OCI-LY1 (cell line): ENCODE measurements at regions not wholly inside any gene's neighbourhood (a gene's known extent, or its start where the extent isn't known, plus 50 kb on each side); places are given as distances from the start of the nearest gene placed in this dataset.
A peak's percentile ranks its signal among the peaks of the same experiment; 100 is the strongest.

ENCODE experiments used
- H2AFZ ChIP-seq: fragments of 200-600 bp; sonication (generic), shearing (Covaris generic); 2 replicates; pipeline ENCODE4 v1.6.0; 2014; ENCODE audit warnings: antibody characterized with exemption, mild to moderate bottlenecking, low read length
- H3F3A ChIP-seq: fragments of 200-600 bp; sonication (generic), shearing (Covaris generic); 2 replicates; pipeline ENCODE4 v1.6.0; 2014; ENCODE audit warnings: mild to moderate bottlenecking, antibody characterized with exemption, low read length, moderate library complexity; ENCODE audit not compliant: insufficient read depth
- H3K27ac ChIP-seq: fragments of 200-600 bp; sonication (generic); 2 replicates; pipeline ENCODE4 v1.5.1; 2014; ENCODE audit warnings: low read length, mixed run types, mild to moderate bottlenecking, low read depth; ENCODE audit not compliant: poor library complexity, severe bottlenecking
- H3K27me3 ChIP-seq: fragments of 200-600 bp; sonication (generic); 2 replicates; pipeline ENCODE4 v1.6.0; 2014; ENCODE audit warnings: antibody characterized with exemption, mild to moderate bottlenecking, low read length, moderate library complexity; ENCODE audit not compliant: insufficient read depth
- H3K36me3 ChIP-seq: fragments of 200-600 bp; sonication (generic); 2 replicates; pipeline ENCODE4 v1.6.1; 2014; ENCODE audit warnings: mild to moderate bottlenecking, antibody characterized with exemption, low read length, moderate library complexity, mixed read lengths; ENCODE audit not compliant: insufficient read depth
- H3K4me1 ChIP-seq: fragments of 200-600 bp; sonication (generic); 2 replicates; pipeline ENCODE4 v1.5.1; 2014; ENCODE audit warnings: mild to moderate bottlenecking, low read length, moderate library complexity; ENCODE audit not compliant: insufficient read depth, severe bottlenecking
- H3K4me2 ChIP-seq: fragments of 200-600 bp; sonication (generic), shearing (Covaris generic); 2 replicates; pipeline ENCODE4 v1.6.1; 2014; ENCODE audit warnings: low read length
- H3K4me3 ChIP-seq: fragments of 200-600 bp; sonication (generic); 2 replicates; pipeline ENCODE4 v1.5.1; 2014; ENCODE audit warnings: low read length, low read depth, mild to moderate bottlenecking, mixed read lengths; ENCODE audit not compliant: poor library complexity, severe bottlenecking
- H3K79me2 ChIP-seq: fragments of 200-600 bp; shearing (Covaris generic); 2 replicates; pipeline ENCODE4 v1.6.1; 2016; ENCODE audit warnings: mixed run types, low read length, mixed read lengths; ENCODE audit not compliant: insufficient read depth
- H3K9ac ChIP-seq: fragments of 200-600 bp; sonication (generic), shearing (Covaris generic); 2 replicates; pipeline ENCODE4 v1.6.1; 2014; ENCODE audit warnings: mild to moderate bottlenecking, low read length, mixed read lengths
- H3K9me2 ChIP-seq: fragments of 200-600 bp; sonication (generic), shearing (Covaris generic); 2 replicates; pipeline ENCODE4 v1.6.1; 2014; ENCODE audit warnings: low read depth, mild to moderate bottlenecking, low read length, mixed read lengths
- H3K9me3 ChIP-seq: fragments of 200-600 bp; shearing (Covaris generic); 2 replicates; pipeline ENCODE4 v1.6.1; 2014; ENCODE audit warnings: low read length, mixed read lengths
- H4K20me1 ChIP-seq: fragments of 200-600 bp; sonication (generic), shearing (Covaris generic); 2 replicates; pipeline ENCODE4 v1.6.0; 2016; ENCODE audit warnings: mild to moderate bottlenecking, low read length; ENCODE audit not compliant: insufficient read depth
- EZH2 ChIP-seq: fragments of 200-600 bp; sonication (generic), shearing (Covaris generic); IDR thresholded peaks from 2 replicates; pipeline ENCODE4 v1.8.0; 2017; ENCODE audit warnings: borderline replicate concordance, mixed run types, mild to moderate bottlenecking, antibody characterized with exemption, low read length, moderate library complexity, mixed read lengths
- TF ChIP-seq, protein P1 (sequence below): fragments of 200-600 bp; sonication (generic), shearing (Covaris generic); IDR thresholded peaks from 2 replicates; pipeline ENCODE4 v1.5.1; 2017; ENCODE audit warnings: mild to moderate bottlenecking, antibody characterized with exemption, low read length, moderate library complexity, mixed read lengths

DNA sequence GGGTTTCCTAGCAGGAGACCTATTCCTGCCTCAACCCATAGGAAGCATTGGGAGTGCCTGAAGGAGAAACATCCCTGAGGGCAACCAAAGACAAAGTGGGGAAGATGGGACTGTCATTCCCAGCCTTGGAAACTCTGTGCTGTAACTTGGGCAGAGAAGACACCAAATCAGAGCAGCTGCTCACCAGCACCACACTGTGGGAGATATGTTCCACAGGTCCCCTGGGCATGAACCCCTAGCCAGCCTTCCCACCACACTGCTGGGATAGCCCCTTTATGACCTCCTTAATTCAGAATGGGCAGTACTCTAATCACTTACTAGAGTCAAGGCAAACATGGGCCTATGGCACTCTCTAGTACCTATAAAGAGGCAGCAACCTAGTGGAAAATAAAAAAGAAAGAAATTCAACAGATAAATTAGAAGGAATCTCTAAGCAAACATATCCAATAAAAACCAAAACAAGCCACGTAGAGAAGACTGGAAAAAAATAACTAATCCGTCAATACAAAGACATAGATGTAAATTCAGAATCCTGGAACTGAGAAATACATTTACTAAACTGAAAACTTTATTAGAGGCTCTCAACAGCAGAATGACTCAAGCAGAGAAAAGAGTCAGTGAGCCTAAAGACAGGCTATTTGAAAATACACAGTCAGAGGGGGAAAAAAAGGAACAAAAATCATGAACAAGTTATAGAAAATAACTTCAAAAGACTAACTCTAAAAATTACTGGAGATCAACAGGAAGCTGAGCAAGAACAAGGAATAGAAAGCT lies 878.4 kb upstream of the FRG1 start:
- TF ChIP-seq EZH2, result no peak
- TF ChIP-seq, protein P1, sequence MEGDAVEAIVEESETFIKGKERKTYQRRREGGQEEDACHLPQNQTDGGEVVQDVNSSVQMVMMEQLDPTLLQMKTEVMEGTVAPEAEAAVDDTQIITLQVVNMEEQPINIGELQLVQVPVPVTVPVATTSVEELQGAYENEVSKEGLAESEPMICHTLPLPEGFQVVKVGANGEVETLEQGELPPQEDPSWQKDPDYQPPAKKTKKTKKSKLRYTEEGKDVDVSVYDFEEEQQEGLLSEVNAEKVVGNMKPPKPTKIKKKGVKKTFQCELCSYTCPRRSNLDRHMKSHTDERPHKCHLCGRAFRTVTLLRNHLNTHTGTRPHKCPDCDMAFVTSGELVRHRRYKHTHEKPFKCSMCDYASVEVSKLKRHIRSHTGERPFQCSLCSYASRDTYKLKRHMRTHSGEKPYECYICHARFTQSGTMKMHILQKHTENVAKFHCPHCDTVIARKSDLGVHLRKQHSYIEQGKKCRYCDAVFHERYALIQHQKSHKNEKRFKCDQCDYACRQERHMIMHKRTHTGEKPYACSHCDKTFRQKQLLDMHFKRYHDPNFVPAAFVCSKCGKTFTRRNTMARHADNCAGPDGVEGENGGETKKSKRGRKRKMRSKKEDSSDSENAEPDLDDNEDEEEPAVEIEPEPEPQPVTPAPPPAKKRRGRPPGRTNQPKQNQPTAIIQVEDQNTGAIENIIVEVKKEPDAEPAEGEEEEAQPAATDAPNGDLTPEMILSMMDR, result no peak; the same call in 1 of the 2 replicates
- Histone ChIP-seq H3K27ac (no peak overlapping the region), H3K4me2 (no peak overlapping the region), H3K36me3 (no peaks in the 10 kb centered on the region; the same call in 1 of the 2 replicates), H3K9ac (no peak overlapping the region), H2AFZ (no peak overlapping the region), H3K4me1 (peaks cover 16% of the 10 kb centered on the region), H3K9me2 (no peaks in the 10 kb centered on the region), H3K9me3 (peaks cover 5% of the 10 kb centered on the region; the same call in 1 of the 2 replicates), H3K79me2 (no peaks in the 10 kb centered on the region), H3K4me3 (no peak overlapping the region), H3F3A (no peaks in the 10 kb centered on the region), H4K20me1 (no peaks in the 10 kb centered on the region), H3K27me3 (no peaks in the 10 kb centered on the region)

DNA sequence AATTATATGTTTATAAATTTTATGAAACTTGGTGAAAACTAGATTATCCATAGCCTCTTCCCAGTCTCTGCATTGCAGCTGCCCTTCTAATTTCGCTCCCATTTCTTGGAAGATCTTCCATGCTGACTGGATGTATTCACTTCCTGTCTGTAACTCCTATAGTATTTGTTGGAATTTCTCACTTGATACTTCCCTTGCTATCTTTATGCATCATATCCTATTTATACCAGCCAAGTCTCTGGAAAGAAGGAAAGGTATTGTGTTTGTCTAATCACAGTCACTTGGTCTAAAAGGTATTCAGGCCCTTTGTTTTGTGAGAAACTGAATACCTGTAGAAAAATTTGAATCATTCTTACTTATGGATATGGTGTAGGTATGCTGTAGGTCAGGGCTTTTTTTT lies 870.9 kb upstream of the FRG1 start:
- TF ChIP-seq, protein P1, result no peak
- TF ChIP-seq EZH2, result no peak
- H3K27ac ChIP-seq, result no peak overlapping the region
- H3K4me1 ChIP-seq, result peaks cover 34% of the 10 kb centered on the region

GRCh38 chr4:189071241-189071640 lies 869.4 kb upstream of the FRG1 start:
- Histone ChIP-seq H3F3A (no peaks in the 10 kb centered on the region), H3K27ac (no peak overlapping the region), H3K4me1 (peaks cover 29% of the 10 kb centered on the region), H3K9me2 (no peaks in the 10 kb centered on the region), H4K20me1 (no peaks in the 10 kb centered on the region), H3K4me3 (no peak overlapping the region), H3K36me3 (no peaks in the 10 kb centered on the region; the same call in 1 of the 2 replicates), H3K27me3 (no peaks in the 10 kb centered on the region), H3K9ac (no peak overlapping the region), H3K4me2 (no peak overlapping the region), H3K79me2 (no peaks in the 10 kb centered on the region), H2AFZ (no peak overlapping the region), H3K9me3 (no peaks in the 10 kb centered on the region)
- TF ChIP-seq EZH2, result no peak
- TF ChIP-seq, protein P1, result no peak

More for the DNA sequence above, 870.9 kb upstream of the FRG1 start:
- Histone ChIP-seq H3K9me2 (no peaks in the 10 kb centered on the region), H3K9ac (no peak overlapping the region), H4K20me1 (no peaks in the 10 kb centered on the region), H3K9me3 (no peaks in the 10 kb centered on the region), H3K27me3 (no peaks in the 10 kb centered on the region), H3K36me3 (no peaks in the 10 kb centered on the region; the same call in 1 of the 2 replicates), H3K79me2 (no peaks in the 10 kb centered on the region), H2AFZ (no peak overlapping the region), H3F3A (no peaks in the 10 kb centered on the region), H3K4me3 (no peak overlapping the region), H3K4me2 (peak overlapping the region; percentile 15; the same call in 1 of the 2 replicates)
